ENCODE measurements at regions not wholly inside any gene's neighbourhood (a gene's known extent, or its start where the extent isn't known, plus 50 kb on each side); places are given as distances from the start of the nearest gene placed in this dataset.

DNA sequence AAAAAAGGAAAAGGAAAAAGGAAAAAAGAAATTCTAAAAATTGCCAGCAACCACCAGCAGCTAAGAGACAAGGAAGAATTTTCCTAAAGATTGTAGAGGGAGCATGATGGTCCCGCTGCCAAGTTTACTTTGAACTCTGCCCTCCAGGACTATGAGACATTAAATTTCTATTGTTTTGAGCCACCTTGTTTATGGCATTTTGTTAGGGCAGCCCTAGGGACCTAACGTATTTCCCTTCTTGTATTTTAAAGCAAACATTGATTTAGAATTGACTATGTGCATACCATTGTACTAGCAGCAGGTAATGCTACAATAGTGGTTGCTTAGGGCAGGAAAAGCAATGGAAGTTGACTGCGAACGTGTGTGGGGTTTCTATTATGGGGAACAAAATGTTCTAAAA, 1414.2 kb downstream of the EFNB2 start:
- TF ChIP-seq ZNF776 (tag by site-specific recombination; IDR thresholded peaks at IDR 0.05; ENCODE audit: borderline replicate concordance) (no peak), GFI1B (tag by site-specific recombination; IDR thresholded peaks at IDR 0.05) (no peak), ZNF138 (tag by site-specific recombination; IDR thresholded peaks at IDR 0.05; ENCODE audit: borderline replicate concordance) (no peak)
- CTCF ChIA-PET = no interaction called here
- H3K36me3 ChIP-seq (ENCODE audit: control insufficient read depth in 2 of 2, insufficient read depth in 1 of 2, low read length in 2 of 2) = no peaks in the 10 kb centered on the region
- no peak overlapping the region for H3K27ac ChIP-seq (ENCODE audit: extremely low read depth, low read depth, low read length)
- H3K4me3 ChIP-seq (ENCODE audit: low read depth, low read length) = no peak overlapping the region
- H3K4me1 ChIP-seq (ENCODE audit: control insufficient read depth, insufficient read depth, low read length) = no peaks in the 10 kb centered on the region
- no peaks in the 10 kb centered on the region for H3K9me3 ChIP-seq (ENCODE audit: control insufficient read depth, insufficient read depth, low read depth, low read length)
- POLR2A ChIA-PET = no interaction called here

DNA sequence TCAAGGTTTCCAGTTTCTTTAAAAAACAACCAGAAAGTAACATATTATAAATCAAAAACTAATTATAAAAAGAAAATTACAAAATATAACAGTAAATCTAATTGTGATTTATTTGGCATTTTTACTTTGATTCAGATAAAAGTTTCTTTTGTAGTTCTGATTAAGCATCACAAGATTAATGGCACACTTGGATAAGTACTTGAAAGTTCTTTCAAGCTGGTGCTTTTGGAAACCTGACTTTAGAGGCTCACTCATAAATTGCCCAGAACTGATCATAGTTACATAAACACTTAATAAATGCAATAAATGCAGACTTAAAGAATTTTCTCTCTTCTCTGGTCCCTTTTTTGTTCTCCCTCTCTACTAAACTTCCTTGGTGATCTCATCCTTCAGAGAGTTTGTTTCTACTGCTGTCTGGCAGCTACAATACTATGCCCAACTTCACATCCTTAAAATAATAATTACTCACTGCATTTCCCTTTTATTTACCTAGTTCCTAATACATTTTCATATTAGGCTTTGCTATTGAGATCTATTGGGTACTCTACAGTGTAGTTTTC, 1417.0 kb downstream of the EFNB2 start:
- TF ChIP-seq GLIS1 (tag by site-specific recombination; IDR thresholded peaks at IDR 0.05) (no peak), ZNF133 (tag by site-specific recombination; IDR thresholded peaks at IDR 0.05) (no peak), ZBTB1 (tag by site-specific recombination; IDR thresholded peaks at IDR 0.05) (no peak), ZNF776 (tag by site-specific recombination; IDR thresholded peaks at IDR 0.05; ENCODE audit: borderline replicate concordance) (no peak), ZNF239 (tag by site-specific recombination; IDR thresholded peaks at IDR 0.05) (no peak), KLF10 (tag by site-specific recombination; IDR thresholded peaks at IDR 0.05) (no peak), GLI4 (tag by site-specific recombination; IDR thresholded peaks at IDR 0.05) (no peak), ZNF558 (tag by site-specific recombination; IDR thresholded peaks at IDR 0.05) (no peak), ZBTB21 (tag by site-specific recombination; IDR thresholded peaks at IDR 0.05) (no peak), ZNF211 (tag by site-specific recombination; IDR thresholded peaks at IDR 0.05; ENCODE audit: low read depth) (no peak), ZNF202 (tag by site-specific recombination; IDR thresholded peaks at IDR 0.05; ENCODE audit: borderline replicate concordance) (no peak), ZNF624 (tag by site-specific recombination; IDR thresholded peaks at IDR 0.05) (no peak), IKZF3 (tag by site-specific recombination; IDR thresholded peaks at IDR 0.05) (no peak), ZNF785 (tag by site-specific recombination; IDR thresholded peaks at IDR 0.05) (no peak)
- TF ChIP-seq, protein P1, sequence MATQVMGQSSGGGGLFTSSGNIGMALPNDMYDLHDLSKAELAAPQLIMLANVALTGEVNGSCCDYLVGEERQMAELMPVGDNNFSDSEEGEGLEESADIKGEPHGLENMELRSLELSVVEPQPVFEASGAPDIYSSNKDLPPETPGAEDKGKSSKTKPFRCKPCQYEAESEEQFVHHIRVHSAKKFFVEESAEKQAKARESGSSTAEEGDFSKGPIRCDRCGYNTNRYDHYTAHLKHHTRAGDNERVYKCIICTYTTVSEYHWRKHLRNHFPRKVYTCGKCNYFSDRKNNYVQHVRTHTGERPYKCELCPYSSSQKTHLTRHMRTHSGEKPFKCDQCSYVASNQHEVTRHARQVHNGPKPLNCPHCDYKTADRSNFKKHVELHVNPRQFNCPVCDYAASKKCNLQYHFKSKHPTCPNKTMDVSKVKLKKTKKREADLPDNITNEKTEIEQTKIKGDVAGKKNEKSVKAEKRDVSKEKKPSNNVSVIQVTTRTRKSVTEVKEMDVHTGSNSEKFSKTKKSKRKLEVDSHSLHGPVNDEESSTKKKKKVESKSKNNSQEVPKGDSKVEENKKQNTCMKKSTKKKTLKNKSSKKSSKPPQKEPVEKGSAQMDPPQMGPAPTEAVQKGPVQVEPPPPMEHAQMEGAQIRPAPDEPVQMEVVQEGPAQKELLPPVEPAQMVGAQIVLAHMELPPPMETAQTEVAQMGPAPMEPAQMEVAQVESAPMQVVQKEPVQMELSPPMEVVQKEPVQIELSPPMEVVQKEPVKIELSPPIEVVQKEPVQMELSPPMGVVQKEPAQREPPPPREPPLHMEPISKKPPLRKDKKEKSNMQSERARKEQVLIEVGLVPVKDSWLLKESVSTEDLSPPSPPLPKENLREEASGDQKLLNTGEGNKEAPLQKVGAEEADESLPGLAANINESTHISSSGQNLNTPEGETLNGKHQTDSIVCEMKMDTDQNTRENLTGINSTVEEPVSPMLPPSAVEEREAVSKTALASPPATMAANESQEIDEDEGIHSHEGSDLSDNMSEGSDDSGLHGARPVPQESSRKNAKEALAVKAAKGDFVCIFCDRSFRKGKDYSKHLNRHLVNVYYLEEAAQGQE (tag by site-specific recombination; IDR thresholded peaks at IDR 0.05) = no peak
- TF ChIP-seq, protein P2, sequence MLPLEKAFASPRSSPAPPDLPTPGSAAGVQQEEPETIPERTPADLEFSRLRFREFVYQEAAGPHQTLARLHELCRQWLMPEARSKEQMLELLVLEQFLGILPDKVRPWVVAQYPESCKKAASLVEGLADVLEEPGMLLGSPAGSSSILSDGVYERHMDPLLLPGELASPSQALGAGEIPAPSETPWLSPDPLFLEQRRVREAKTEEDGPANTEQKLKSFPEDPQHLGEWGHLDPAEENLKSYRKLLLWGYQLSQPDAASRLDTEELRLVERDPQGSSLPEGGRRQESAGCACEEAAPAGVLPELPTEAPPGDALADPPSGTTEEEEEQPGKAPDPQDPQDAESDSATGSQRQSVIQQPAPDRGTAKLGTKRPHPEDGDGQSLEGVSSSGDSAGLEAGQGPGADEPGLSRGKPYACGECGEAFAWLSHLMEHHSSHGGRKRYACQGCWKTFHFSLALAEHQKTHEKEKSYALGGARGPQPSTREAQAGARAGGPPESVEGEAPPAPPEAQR (tag by site-specific recombination; IDR thresholded peaks at IDR 0.05) = no peak
- TF ChIP-seq, protein P3, sequence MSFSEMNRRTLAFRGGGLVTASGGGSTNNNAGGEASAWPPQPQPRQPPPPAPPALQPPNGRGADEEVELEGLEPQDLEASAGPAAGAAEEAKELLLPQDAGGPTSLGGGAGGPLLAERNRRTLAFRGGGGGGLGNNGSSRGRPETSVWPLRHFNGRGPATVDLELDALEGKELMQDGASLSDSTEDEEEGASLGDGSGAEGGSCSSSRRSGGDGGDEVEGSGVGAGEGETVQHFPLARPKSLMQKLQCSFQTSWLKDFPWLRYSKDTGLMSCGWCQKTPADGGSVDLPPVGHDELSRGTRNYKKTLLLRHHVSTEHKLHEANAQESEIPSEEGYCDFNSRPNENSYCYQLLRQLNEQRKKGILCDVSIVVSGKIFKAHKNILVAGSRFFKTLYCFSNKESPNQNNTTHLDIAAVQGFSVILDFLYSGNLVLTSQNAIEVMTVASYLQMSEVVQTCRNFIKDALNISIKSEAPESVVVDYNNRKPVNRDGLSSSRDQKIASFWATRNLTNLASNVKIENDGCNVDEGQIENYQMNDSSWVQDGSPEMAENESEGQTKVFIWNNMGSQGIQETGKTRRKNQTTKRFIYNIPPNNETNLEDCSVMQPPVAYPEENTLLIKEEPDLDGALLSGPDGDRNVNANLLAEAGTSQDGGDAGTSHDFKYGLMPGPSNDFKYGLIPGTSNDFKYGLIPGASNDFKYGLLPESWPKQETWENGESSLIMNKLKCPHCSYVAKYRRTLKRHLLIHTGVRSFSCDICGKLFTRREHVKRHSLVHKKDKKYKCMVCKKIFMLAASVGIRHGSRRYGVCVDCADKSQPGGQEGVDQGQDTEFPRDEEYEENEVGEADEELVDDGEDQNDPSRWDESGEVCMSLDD (tag by site-specific recombination; IDR thresholded peaks at IDR 0.05) = no peak
- TF ChIP-seq, protein P4, sequence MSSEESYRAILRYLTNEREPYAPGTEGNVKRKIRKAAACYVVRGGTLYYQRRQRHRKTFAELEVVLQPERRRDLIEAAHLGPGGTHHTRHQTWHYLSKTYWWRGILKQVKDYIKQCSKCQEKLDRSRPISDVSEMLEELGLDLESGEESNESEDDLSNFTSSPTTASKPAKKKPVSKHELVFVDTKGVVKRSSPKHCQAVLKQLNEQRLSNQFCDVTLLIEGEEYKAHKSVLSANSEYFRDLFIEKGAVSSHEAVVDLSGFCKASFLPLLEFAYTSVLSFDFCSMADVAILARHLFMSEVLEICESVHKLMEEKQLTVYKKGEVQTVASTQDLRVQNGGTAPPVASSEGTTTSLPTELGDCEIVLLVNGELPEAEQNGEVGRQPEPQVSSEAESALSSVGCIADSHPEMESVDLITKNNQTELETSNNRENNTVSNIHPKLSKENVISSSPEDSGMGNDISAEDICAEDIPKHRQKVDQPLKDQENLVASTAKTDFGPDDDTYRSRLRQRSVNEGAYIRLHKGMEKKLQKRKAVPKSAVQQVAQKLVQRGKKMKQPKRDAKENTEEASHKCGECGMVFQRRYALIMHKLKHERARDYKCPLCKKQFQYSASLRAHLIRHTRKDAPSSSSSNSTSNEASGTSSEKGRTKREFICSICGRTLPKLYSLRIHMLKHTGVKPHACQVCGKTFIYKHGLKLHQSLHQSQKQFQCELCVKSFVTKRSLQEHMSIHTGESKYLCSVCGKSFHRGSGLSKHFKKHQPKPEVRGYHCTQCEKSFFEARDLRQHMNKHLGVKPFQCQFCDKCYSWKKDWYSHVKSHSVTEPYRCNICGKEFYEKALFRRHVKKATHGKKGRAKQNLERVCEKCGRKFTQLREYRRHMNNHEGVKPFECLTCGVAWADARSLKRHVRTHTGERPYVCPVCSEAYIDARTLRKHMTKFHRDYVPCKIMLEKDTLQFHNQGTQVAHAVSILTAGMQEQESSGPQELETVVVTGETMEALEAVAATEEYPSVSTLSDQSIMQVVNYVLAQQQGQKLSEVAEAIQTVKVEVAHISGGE (tag by site-specific recombination; conservative IDR thresholded peaks at IDR 0.05; ENCODE audit: low read depth) = no peak
- TF ChIP-seq, protein P5, sequence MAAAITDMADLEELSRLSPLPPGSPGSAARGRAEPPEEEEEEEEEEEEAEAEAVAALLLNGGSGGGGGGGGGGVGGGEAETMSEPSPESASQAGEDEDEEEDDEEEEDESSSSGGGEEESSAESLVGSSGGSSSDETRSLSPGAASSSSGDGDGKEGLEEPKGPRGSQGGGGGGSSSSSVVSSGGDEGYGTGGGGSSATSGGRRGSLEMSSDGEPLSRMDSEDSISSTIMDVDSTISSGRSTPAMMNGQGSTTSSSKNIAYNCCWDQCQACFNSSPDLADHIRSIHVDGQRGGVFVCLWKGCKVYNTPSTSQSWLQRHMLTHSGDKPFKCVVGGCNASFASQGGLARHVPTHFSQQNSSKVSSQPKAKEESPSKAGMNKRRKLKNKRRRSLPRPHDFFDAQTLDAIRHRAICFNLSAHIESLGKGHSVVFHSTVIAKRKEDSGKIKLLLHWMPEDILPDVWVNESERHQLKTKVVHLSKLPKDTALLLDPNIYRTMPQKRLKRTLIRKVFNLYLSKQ (tag by site-specific recombination; IDR thresholded peaks at IDR 0.05; ENCODE audit: borderline replicate concordance) = no peak
- H3K36me3 ChIP-seq (ENCODE audit: control insufficient read depth in 2 of 2, insufficient read depth in 1 of 2, low read length in 2 of 2) = no peaks in the 10 kb centered on the region
- no peak overlapping the region for H3K4me3 ChIP-seq (ENCODE audit: low read depth, low read length)
- ChIA-PET POLR2A (no interaction called here), CTCF (no interaction called here)
- no peak overlapping the region for H3K27ac ChIP-seq (ENCODE audit: extremely low read depth, low read depth, low read length)
- no peaks in the 10 kb centered on the region for H3K4me1 ChIP-seq (ENCODE audit: control insufficient read depth, insufficient read depth, low read length)
- no peaks in the 10 kb centered on the region for H3K9me3 ChIP-seq (ENCODE audit: control insufficient read depth, insufficient read depth, low read depth, low read length)
